GM23338 (cell line): ENCODE measurements at regions not wholly inside any gene's neighbourhood (a gene's known extent, or its start where the extent isn't known, plus 50 kb on each side); places are given as distances from the start of the nearest gene placed in this dataset.

Experiments used
- ATAC-seq: fragments of 200-7000 bp; cut with Tn5 transposase; 3 replicates; pipeline ENCODE4 v1.9.1; 2020
- DNase-seq: peaks from one replicate; pipeline ENCODE4 v3.0.0-alpha.2; 2015; ENCODE audit warnings: low spot score
- H2AFZ ChIP-seq: fragments of 200-600 bp; sonication (generic); 2 replicates; pipeline ENCODE4 v1.8.0; 2016; ENCODE audit warnings: antibody characterized with exemption, mild to moderate bottlenecking, moderate library complexity
- H3F3A ChIP-seq: fragments of 200-600 bp; sonication (generic); replicated peaks from 2 replicates; pipeline ENCODE4 v1.8.0; 2017; ENCODE audit warnings: antibody characterized with exemption, mixed run types, low read depth
- H3K27ac ChIP-seq: fragments of 200-600 bp; sonication (generic); 2 replicates; pipeline ENCODE4 v1.6.1; 2016; ENCODE audit warnings: low read depth
- H3K27me3 ChIP-seq: fragments of 200-600 bp; sonication (generic); 2 replicates; pipeline ENCODE4 v1.8.0; 2016; ENCODE audit warnings: mild to moderate bottlenecking, mixed run types, moderate library complexity; ENCODE audit not compliant: insufficient read depth
- H3K36me3 ChIP-seq: fragments of 200-600 bp; sonication (generic); 2 replicates; pipeline ENCODE4 v1.8.0; 2016; ENCODE audit warnings: mild to moderate bottlenecking; ENCODE audit not compliant: insufficient read depth
- H3K4me1 ChIP-seq: fragments of 200-600 bp; sonication (generic); 2 replicates; pipeline ENCODE4 v1.8.0; 2016; ENCODE audit warnings: mild to moderate bottlenecking, moderate library complexity; ENCODE audit not compliant: insufficient read depth
- H3K4me2 ChIP-seq: fragments of 200-600 bp; sonication (generic); 2 replicates; pipeline ENCODE4 v1.7.1; 2017; ENCODE audit warnings: mixed run types
- H3K4me3 ChIP-seq: fragments of 200-600 bp; sonication (generic); 2 replicates; pipeline ENCODE4 v1.6.1; 2016; ENCODE audit warnings: mixed run types
- H3K79me2 ChIP-seq: fragments of 200-600 bp; sonication (generic); replicated peaks from 2 replicates; pipeline ENCODE4 v1.8.0; 2017; ENCODE audit warnings: mild to moderate bottlenecking; ENCODE audit not compliant: insufficient read depth
- H3K9me2 ChIP-seq: fragments of 200-600 bp; sonication (generic); 2 replicates; pipeline ENCODE4 v1.8.0; 2017; ENCODE audit not compliant: insufficient read depth
- H4K20me1 ChIP-seq: fragments of 200-600 bp; sonication (generic); replicated peaks from 2 replicates; pipeline ENCODE4 v1.8.0; 2017; ENCODE audit warnings: mild to moderate bottlenecking; ENCODE audit not compliant: insufficient read depth
- H3K27ac Mint-ChIP-seq: 2 replicates; pipeline ENCODE4 v1.8.0; 2020; ENCODE audit warnings: inconsistent platforms, mild to moderate bottlenecking, moderate library complexity, mixed read lengths
- H3K27me3 Mint-ChIP-seq: 3 replicates; pipeline ENCODE4 v1.8.0; 2022; ENCODE audit warnings: low read depth, mild to moderate bottlenecking, moderate library complexity, mixed read lengths, inconsistent platforms; ENCODE audit not compliant: insufficient read depth, poor library complexity
- H3K36me3 Mint-ChIP-seq: 3 replicates; pipeline ENCODE4 v1.8.0; 2021; ENCODE audit warnings: low read depth, mild to moderate bottlenecking, inconsistent platforms, moderate library complexity, mixed read lengths
- H3K4me1 Mint-ChIP-seq: 3 replicates; pipeline ENCODE4 v1.8.0; 2020; ENCODE audit warnings: mild to moderate bottlenecking, inconsistent platforms, mixed read lengths
- H3K4me3 Mint-ChIP-seq: 3 replicates; pipeline ENCODE4 v1.8.0; 2021; ENCODE audit warnings: moderate library complexity, mild to moderate bottlenecking, inconsistent platforms, mixed read lengths
- H3K9me3 Mint-ChIP-seq: 3 replicates; pipeline ENCODE4 v1.8.0; 2020; ENCODE audit warnings: moderate library complexity, mild to moderate bottlenecking, inconsistent platforms, mixed read lengths
- CREB1 ChIP-seq: fragments of 250-450 bp; sonication (Bioruptor Pico); IDR thresholded peaks from 2 replicates; pipeline ENCODE4 v1.5.0; 2020; ENCODE audit warnings: low read depth, mild to moderate bottlenecking, moderate library complexity
- CTCF ChIP-seq, 2 experiments: fragments of 200-600 bp in 1 of 2; sonication (generic) in 1 of 2; conservative IDR thresholded peaks; 2 replicates each; pipeline versions ENCODE4 v1.5.1 to v1.6.1; 2016 to 2017; ENCODE audit warnings: antibody characterized with exemption in 2 of 2, low read depth in 2 of 2, mild to moderate bottlenecking in 2 of 2, moderate library complexity in 1 of 2
- ETS1 ChIP-seq: IDR thresholded peaks from 2 replicates; pipeline ENCODE4 v1.6.1; 2016; ENCODE audit warnings: antibody characterized with exemption
- EZH2 ChIP-seq: fragments of 200-600 bp; sonication (generic); IDR thresholded peaks from one replicate; pipeline ENCODE4 v1.8.0; 2017; ENCODE audit warnings: antibody characterized with exemption, mild to moderate bottlenecking, low read depth; ENCODE audit not compliant: unreplicated experiment
- EZH2phosphoT487 ChIP-seq: fragments of 200-600 bp; sonication (generic); IDR thresholded peaks from one replicate; pipeline ENCODE4 v1.8.1; 2018; ENCODE audit warnings: antibody characterized with exemption; ENCODE audit not compliant: unreplicated experiment
- JUNB ChIP-seq: IDR thresholded peaks from one replicate; pipeline ENCODE4 v1.6.1; 2016; ENCODE audit warnings: antibody characterized with exemption; ENCODE audit not compliant: unreplicated experiment
- NANOG ChIP-seq: IDR thresholded peaks from 2 replicates; pipeline ENCODE4 v1.6.1; 2016; ENCODE audit warnings: antibody characterized with exemption, borderline replicate concordance
- STAT1 ChIP-seq: IDR thresholded peaks from one replicate; pipeline ENCODE4 v1.6.1; 2016; ENCODE audit warnings: antibody characterized with exemption; ENCODE audit not compliant: unreplicated experiment
- ZNF114 ChIP-seq: fragments of 250-450 bp; sonication (Bioruptor Pico); IDR thresholded peaks from 2 replicates; pipeline ENCODE4 v1.5.0; 2020; ENCODE audit warnings: mild to moderate bottlenecking, moderate library complexity
- ZNF331 ChIP-seq: fragments of 250-450 bp; sonication (Bioruptor Pico); IDR thresholded peaks from 2 replicates; pipeline ENCODE4 v1.5.0; 2020; ENCODE audit warnings: low read depth, mild to moderate bottlenecking, moderate library complexity
- TF ChIP-seq, protein P1 (sequence below): IDR thresholded peaks from one replicate; pipeline ENCODE4 v1.6.1; 2018; ENCODE audit warnings: antibody characterized with exemption; ENCODE audit not compliant: unreplicated experiment

DNA sequence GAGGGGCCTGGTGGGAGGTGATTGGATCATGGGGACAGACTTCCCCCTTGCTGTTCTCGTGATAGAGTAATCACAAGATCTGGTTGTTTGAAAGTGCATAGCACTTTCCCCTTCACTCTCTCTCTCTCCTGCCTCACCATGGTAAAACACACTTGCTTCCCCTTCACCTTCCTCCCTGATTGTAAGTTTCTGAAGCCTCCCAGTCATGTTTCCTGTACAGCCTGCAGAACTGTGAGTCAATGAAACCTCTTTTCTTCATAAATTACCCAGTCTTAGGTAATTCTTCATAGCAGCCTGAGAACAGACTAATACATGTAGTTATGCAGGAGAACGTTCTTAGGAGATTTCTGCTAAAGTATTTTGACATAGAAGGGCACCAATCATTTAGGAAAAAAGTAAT is 59.9 kb upstream of the FBXO28 start (continued):
- TF ChIP-seq NANOG (no peak), CREB1 (no peak), EZH2phosphoT487 (no peak), ZNF114 (CRISPR knock-in tag) (no peak), JUNB (no peak), CTCF (conservative IDR thresholded peaks at IDR 0.05; ENCODE audit: low read depth in 2 of 2) (no peak), ZNF331 (no peak), ETS1 (no peak)
- TF ChIP-seq, protein P1, sequence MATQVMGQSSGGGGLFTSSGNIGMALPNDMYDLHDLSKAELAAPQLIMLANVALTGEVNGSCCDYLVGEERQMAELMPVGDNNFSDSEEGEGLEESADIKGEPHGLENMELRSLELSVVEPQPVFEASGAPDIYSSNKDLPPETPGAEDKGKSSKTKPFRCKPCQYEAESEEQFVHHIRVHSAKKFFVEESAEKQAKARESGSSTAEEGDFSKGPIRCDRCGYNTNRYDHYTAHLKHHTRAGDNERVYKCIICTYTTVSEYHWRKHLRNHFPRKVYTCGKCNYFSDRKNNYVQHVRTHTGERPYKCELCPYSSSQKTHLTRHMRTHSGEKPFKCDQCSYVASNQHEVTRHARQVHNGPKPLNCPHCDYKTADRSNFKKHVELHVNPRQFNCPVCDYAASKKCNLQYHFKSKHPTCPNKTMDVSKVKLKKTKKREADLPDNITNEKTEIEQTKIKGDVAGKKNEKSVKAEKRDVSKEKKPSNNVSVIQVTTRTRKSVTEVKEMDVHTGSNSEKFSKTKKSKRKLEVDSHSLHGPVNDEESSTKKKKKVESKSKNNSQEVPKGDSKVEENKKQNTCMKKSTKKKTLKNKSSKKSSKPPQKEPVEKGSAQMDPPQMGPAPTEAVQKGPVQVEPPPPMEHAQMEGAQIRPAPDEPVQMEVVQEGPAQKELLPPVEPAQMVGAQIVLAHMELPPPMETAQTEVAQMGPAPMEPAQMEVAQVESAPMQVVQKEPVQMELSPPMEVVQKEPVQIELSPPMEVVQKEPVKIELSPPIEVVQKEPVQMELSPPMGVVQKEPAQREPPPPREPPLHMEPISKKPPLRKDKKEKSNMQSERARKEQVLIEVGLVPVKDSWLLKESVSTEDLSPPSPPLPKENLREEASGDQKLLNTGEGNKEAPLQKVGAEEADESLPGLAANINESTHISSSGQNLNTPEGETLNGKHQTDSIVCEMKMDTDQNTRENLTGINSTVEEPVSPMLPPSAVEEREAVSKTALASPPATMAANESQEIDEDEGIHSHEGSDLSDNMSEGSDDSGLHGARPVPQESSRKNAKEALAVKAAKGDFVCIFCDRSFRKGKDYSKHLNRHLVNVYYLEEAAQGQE, result no peak

DNA sequence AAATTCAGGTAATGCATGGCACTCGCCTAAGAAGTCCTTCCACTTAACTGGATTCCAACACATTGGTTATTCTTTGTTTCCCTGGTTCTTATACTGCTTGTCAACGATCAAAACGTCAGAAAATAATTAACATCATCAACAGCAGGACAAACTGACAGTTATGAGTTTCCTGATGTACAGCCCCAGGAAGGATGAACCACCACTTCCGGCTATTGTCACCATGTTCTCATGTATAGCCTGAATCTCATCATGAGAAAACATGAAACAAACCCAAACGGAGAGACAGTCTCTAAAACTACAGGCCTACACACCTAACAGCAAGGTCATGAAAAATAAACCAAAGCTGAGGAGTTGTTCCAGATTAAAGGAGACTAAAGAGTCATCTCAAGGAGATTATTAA is 60.5 kb upstream of the FBXO28 start:
- no peak overlapping the region for H3K27ac Mint-ChIP-seq
- no peak for ATAC-seq
- H2AFZ ChIP-seq, result no peak overlapping the region
- TF ChIP-seq ZNF114 (CRISPR knock-in tag) (no peak), ZNF331 (no peak), CTCF (conservative IDR thresholded peaks at IDR 0.05; ENCODE audit: low read depth in 2 of 2) (no peak), NANOG (no peak), EZH2 (no peak), ETS1 (no peak), STAT1 (no peak), CREB1 (no peak)

More for the DNA sequence above, 60.5 kb upstream of the FBXO28 start:
- Mint-ChIP-seq H3K9me3 (peaks cover 9% of the 10 kb centered on the region; the same call in 2 of the 3 replicates), H3K27me3 (peaks cover 4% of the 10 kb centered on the region), H3K4me1 (peaks cover 14% of the 10 kb centered on the region), H3K36me3 (peaks cover 7% of the 10 kb centered on the region; the same call in 1 of the 3 replicates), H3K4me3 (no peak overlapping the region)
- H3K27me3 ChIP-seq, result no peaks in the 10 kb centered on the region
- H3K4me2 ChIP-seq, result no peak overlapping the region
- no peaks in the 10 kb centered on the region for H3K36me3 ChIP-seq
- no peak overlapping the region for H3K27ac ChIP-seq
- no peak for DNase-seq
- peaks cover 12% of the 10 kb centered on the region; the same call in 1 of the 2 replicates for H3K4me1 ChIP-seq
- H3F3A ChIP-seq, result no peaks in the 10 kb centered on the region
- no peaks in the 10 kb centered on the region for H4K20me1 ChIP-seq
- H3K4me3 ChIP-seq, result no peak overlapping the region
- H3K9me2 ChIP-seq, result no peaks in the 10 kb centered on the region; the same call in 1 of the 2 replicates
- no peaks in the 10 kb centered on the region for H3K79me2 ChIP-seq
